ENCODE measurements at regions not wholly inside any gene's neighbourhood (a gene's known extent, or its start where the extent isn't known, plus 50 kb on each side); places are given as distances from the start of the nearest gene placed in this dataset.

DNA sequence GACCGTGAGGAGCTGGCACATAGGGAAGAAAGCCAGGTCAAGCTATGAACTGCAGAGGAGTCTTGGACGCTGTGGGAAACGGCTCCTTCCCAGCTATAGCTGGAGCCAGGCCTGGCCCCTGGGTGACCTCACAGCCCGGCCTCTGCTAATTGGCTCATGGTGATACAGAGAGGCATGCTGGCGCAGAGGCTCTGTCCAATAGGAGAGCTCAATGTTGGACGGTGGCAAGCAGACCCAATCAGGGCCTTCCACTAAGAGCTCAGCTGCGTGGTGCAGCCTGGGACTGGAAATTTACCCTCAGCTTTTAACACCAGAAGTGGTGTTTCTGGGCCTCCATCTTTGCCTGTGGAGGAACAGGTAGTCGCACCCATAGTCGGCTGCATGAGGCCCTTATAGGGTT lies 64.4 kb upstream of the GRHL3 start:
- Histone ChIP-seq H3K9ac (ENCODE audit: low read length) (no peak overlapping the region), H3K4me1 (ENCODE audit: insufficient read depth, low read length, severe bottlenecking) (no peaks in the 10 kb centered on the region), H3K4me2 (ENCODE audit: low read length) (no peak overlapping the region), H3K36me3 (ENCODE audit: insufficient read depth, low read length) (no peaks in the 10 kb centered on the region; the same call in 1 of the 2 replicates), H3K4me3 (ENCODE audit: low read depth, low read length, poor library complexity, severe bottlenecking) (no peak overlapping the region), H4K20me1 (ENCODE audit: insufficient read depth, low read length) (no peaks in the 10 kb centered on the region), H3K27me3 (ENCODE audit: insufficient read depth, low read length) (no peaks in the 10 kb centered on the region; the same call in 1 of the 2 replicates), H3F3A (ENCODE audit: insufficient read depth, low read length) (no peaks in the 10 kb centered on the region), H3K27ac (ENCODE audit: low read depth, low read length, poor library complexity, severe bottlenecking) (no peak overlapping the region), H3K9me3 (ENCODE audit: low read length) (no peaks in the 10 kb centered on the region), H2AFZ (ENCODE audit: low read length) (no peak overlapping the region), H3K79me2 (ENCODE audit: insufficient read depth, low read length) (no peaks in the 10 kb centered on the region), H3K9me2 (ENCODE audit: low read depth, low read length) (no peaks in the 10 kb centered on the region)
- no peak for TF ChIP-seq EZH2 (IDR thresholded peaks at IDR 0.05; ENCODE audit: borderline replicate concordance, low read length)

DNA sequence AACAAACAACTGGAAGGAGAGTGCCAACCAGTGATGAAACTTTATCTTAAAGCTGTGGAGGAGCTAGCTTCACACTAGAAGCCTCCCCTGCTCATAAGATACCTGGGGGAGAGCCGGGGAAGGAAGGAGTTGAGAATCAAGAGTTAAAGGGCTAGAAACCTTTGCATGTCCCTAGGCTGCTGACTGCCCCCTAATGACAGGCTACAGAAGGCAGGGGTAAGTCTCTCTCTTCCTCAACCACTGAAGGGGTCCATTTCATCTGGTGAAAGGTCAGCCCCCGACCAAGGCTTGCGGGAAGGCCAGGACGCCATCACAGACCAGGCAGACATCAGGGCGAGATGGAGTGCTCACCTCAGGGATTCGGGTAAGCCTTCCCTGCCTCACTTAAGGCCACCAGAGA lies 65.6 kb upstream of the GRHL3 start:
- H3K9me2 ChIP-seq (ENCODE audit: low read depth, low read length) = no peaks in the 10 kb centered on the region
- no peak overlapping the region for H3K4me2 ChIP-seq (ENCODE audit: low read length)
- no peaks in the 10 kb centered on the region for H3K9me3 ChIP-seq (ENCODE audit: low read length)
- H3K27me3 ChIP-seq (ENCODE audit: insufficient read depth, low read length) = no peaks in the 10 kb centered on the region; the same call in 1 of the 2 replicates
- H3K4me1 ChIP-seq (ENCODE audit: insufficient read depth, low read length, severe bottlenecking) = no peaks in the 10 kb centered on the region
- H3K9ac ChIP-seq (ENCODE audit: low read length) = no peak overlapping the region
- H3K36me3 ChIP-seq (ENCODE audit: insufficient read depth, low read length) = no peaks in the 10 kb centered on the region; the same call in 1 of the 2 replicates
- H4K20me1 ChIP-seq (ENCODE audit: insufficient read depth, low read length) = no peaks in the 10 kb centered on the region
- no peak for TF ChIP-seq EZH2 (IDR thresholded peaks at IDR 0.05; ENCODE audit: borderline replicate concordance, low read length)
- TF ChIP-seq, protein P1, sequence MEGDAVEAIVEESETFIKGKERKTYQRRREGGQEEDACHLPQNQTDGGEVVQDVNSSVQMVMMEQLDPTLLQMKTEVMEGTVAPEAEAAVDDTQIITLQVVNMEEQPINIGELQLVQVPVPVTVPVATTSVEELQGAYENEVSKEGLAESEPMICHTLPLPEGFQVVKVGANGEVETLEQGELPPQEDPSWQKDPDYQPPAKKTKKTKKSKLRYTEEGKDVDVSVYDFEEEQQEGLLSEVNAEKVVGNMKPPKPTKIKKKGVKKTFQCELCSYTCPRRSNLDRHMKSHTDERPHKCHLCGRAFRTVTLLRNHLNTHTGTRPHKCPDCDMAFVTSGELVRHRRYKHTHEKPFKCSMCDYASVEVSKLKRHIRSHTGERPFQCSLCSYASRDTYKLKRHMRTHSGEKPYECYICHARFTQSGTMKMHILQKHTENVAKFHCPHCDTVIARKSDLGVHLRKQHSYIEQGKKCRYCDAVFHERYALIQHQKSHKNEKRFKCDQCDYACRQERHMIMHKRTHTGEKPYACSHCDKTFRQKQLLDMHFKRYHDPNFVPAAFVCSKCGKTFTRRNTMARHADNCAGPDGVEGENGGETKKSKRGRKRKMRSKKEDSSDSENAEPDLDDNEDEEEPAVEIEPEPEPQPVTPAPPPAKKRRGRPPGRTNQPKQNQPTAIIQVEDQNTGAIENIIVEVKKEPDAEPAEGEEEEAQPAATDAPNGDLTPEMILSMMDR (IDR thresholded peaks at IDR 0.05; ENCODE audit: low read length) = peak; percentile 52
- no peak overlapping the region for H3K27ac ChIP-seq (ENCODE audit: low read depth, low read length, poor library complexity, severe bottlenecking)
- no peaks in the 10 kb centered on the region for H3F3A ChIP-seq (ENCODE audit: insufficient read depth, low read length)
- no peak overlapping the region for H2AFZ ChIP-seq (ENCODE audit: low read length)
- no peak overlapping the region for H3K4me3 ChIP-seq (ENCODE audit: low read depth, low read length, poor library complexity, severe bottlenecking)
- H3K79me2 ChIP-seq (ENCODE audit: insufficient read depth, low read length) = no peaks in the 10 kb centered on the region

DNA sequence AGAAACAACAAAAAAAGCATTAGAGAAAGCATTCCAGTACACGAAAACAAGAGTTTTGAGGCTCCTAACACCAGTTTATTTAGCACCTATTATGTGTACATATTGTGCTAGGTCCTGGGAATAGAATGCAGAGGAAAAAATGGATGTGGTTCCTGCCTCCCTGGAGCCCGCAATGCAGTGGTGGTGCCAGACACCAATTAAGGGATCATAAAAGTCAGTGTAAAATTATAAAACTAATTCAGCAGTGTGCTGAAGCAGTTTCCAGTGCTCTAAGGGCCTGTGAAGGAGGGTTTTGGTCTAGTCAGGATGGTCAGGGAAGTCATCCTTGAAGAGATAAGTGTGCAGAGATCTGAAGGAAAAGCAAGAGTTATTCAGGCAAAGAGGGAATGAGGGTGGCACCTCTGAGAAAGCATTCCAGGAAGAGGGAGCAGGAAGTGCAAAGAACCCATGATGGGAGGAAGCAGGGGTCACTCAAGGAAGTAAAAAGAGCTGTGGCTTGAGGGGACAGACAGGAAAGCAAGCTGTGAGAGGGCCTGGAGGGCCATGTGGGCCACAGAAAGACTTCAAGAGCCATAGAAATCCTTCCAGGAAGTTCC lies 65.2 kb upstream of the IFNLR1 start:
- Histone ChIP-seq H4K20me1 (ENCODE audit: insufficient read depth, low read length) (no peaks in the 10 kb centered on the region), H3K4me2 (ENCODE audit: low read length) (no peak overlapping the region), H3K36me3 (ENCODE audit: insufficient read depth, low read length) (no peaks in the 10 kb centered on the region; the same call in 1 of the 2 replicates), H3F3A (ENCODE audit: insufficient read depth, low read length) (no peaks in the 10 kb centered on the region), H3K27me3 (ENCODE audit: insufficient read depth, low read length) (no peaks in the 10 kb centered on the region; the same call in 1 of the 2 replicates), H3K79me2 (ENCODE audit: insufficient read depth, low read length) (no peaks in the 10 kb centered on the region), H3K9ac (ENCODE audit: low read length) (no peak overlapping the region), H3K4me1 (ENCODE audit: insufficient read depth, low read length, severe bottlenecking) (no peaks in the 10 kb centered on the region), H3K4me3 (ENCODE audit: low read depth, low read length, poor library complexity, severe bottlenecking) (no peak overlapping the region), H3K9me2 (ENCODE audit: low read depth, low read length) (no peaks in the 10 kb centered on the region), H2AFZ (ENCODE audit: low read length) (no peak overlapping the region), H3K9me3 (ENCODE audit: low read length) (no peaks in the 10 kb centered on the region), H3K27ac (ENCODE audit: low read depth, low read length, poor library complexity, severe bottlenecking) (no peak overlapping the region)
- TF ChIP-seq, protein P1 (IDR thresholded peaks at IDR 0.05; ENCODE audit: low read length) = no peak
- no peak for TF ChIP-seq EZH2 (IDR thresholded peaks at IDR 0.05; ENCODE audit: borderline replicate concordance, low read length)

- no peak overlapping the region for H3K4me3 ChIP-seq (ENCODE audit: low read depth, low read length, poor library complexity, severe bottlenecking)
- no peaks in the 10 kb centered on the region for H3K9me2 ChIP-seq (ENCODE audit: low read depth, low read length)
- no peak overlapping the region for H2AFZ ChIP-seq (ENCODE audit: low read length)
- H3K36me3 ChIP-seq (ENCODE audit: insufficient read depth, low read length) = no peaks in the 10 kb centered on the region; the same call in 1 of the 2 replicates
- no peak overlapping the region for H3K4me2 ChIP-seq (ENCODE audit: low read length)
- H3K9ac ChIP-seq (ENCODE audit: low read length) = no peak overlapping the region
- no peaks in the 10 kb centered on the region for H3K4me1 ChIP-seq (ENCODE audit: insufficient read depth, low read length, severe bottlenecking)
- H3K79me2 ChIP-seq (ENCODE audit: insufficient read depth, low read length) = no peaks in the 10 kb centered on the region
- no peak overlapping the region for H3K27ac ChIP-seq (ENCODE audit: low read depth, low read length, poor library complexity, severe bottlenecking)
- H3F3A ChIP-seq (ENCODE audit: insufficient read depth, low read length) = no peaks in the 10 kb centered on the region
- no peaks in the 10 kb centered on the region for H3K9me3 ChIP-seq (ENCODE audit: low read length)
- no peaks in the 10 kb centered on the region for H4K20me1 ChIP-seq (ENCODE audit: insufficient read depth, low read length)
- H3K27me3 ChIP-seq (ENCODE audit: insufficient read depth, low read length) = no peaks in the 10 kb centered on the region; the same call in 1 of the 2 replicates
- no peak for TF ChIP-seq EZH2 (IDR thresholded peaks at IDR 0.05; ENCODE audit: borderline replicate concordance, low read length)
- TF ChIP-seq, protein P1 (IDR thresholded peaks at IDR 0.05; ENCODE audit: low read length) = no peak
Observed at GRCh38 chr1:24251501-24251900, 64.4 kb upstream of the IFNLR1 start.

Measured in OCI-LY1 (cell line).